Panc1 (cell line): ENCODE measurements at regions not wholly inside any gene's neighbourhood (a gene's known extent, or its start where the extent isn't known, plus 50 kb on each side); places are given as distances from the start of the nearest gene placed in this dataset.

Source experiments
- CTCF ChIP-seq: fragments of 450-650 bp; IDR thresholded peaks from 2 replicates; pipeline ENCODE4 v1.5.1; 2017; ENCODE audit warnings: mild to moderate bottlenecking
- POLR2AphosphoS5 ChIP-seq: IDR thresholded peaks from 2 replicates; pipeline ENCODE4 v1.6.1; 2012; ENCODE audit warnings: mild to moderate bottlenecking, low read depth, low read length, moderate library complexity
- REST ChIP-seq, 2 experiments: IDR thresholded peaks; 2 replicates each; pipeline ENCODE4 v1.6.1; 2011 to 2012; ENCODE audit warnings: low read depth in 2 of 2, control low read depth in 1 of 2, low read length in 1 of 2, mild to moderate bottlenecking in 1 of 2, moderate library complexity in 1 of 2; ENCODE audit not compliant: insufficient read depth in 1 of 2
- SIN3A ChIP-seq: IDR thresholded peaks from 2 replicates; pipeline ENCODE4 v1.6.1; 2012; ENCODE audit warnings: low read depth, mild to moderate bottlenecking, low read length, moderate library complexity, borderline replicate concordance; ENCODE audit not compliant: insufficient read depth
- TCF7L2 ChIP-seq: IDR thresholded peaks from 2 replicates; pipeline ENCODE4 v1.6.1; 2011; ENCODE audit warnings: mild to moderate bottlenecking, low read depth, low read length, inconsistent platforms

- no peak for TF ChIP-seq REST (IDR thresholded peaks at IDR 0.05; ENCODE audit: insufficient read depth in 1 of 2, low read depth in 2 of 2, low read length in 1 of 2)
- no peak for TF ChIP-seq POLR2AphosphoS5
- TF ChIP-seq SIN3A, result no peak
- no peak for TF ChIP-seq CTCF
- TF ChIP-seq TCF7L2, result no peak
Measured at GRCh38 chr21:43323244-43324005, 103.5 kb downstream of the SIK1 start.
